ENCODE measurements at regions not wholly inside any gene's neighbourhood (a gene's known extent, or its start where the extent isn't known, plus 50 kb on each side); places are given as distances from the start of the nearest gene placed in this dataset.

DNA sequence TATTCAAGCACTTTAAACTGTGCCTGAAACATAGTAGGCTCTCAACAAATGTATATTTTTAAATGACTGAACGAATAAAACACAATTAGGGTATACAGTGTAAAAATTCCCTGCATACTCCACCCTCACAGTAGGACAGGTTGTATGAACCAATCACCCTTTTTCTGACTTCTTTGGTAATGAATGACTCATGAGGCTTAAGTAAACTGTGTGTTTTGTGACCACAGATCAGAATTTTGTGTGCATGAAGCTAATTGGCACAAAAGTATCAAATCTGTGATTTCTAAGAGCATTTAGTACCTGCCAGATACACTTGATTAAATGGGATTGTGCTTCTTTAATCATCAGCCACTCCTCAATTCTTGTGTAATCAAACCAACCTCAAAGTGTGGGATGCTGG is 109.9 kb upstream of the MAP4K3 start:
- H3K4me3 ChIP-seq (ENCODE audit: control insufficient read depth, low read depth, low read length), result no peak overlapping the region
- DNase-seq (ENCODE audit: low read depth), result no peak
- TF ChIP-seq, protein P1, sequence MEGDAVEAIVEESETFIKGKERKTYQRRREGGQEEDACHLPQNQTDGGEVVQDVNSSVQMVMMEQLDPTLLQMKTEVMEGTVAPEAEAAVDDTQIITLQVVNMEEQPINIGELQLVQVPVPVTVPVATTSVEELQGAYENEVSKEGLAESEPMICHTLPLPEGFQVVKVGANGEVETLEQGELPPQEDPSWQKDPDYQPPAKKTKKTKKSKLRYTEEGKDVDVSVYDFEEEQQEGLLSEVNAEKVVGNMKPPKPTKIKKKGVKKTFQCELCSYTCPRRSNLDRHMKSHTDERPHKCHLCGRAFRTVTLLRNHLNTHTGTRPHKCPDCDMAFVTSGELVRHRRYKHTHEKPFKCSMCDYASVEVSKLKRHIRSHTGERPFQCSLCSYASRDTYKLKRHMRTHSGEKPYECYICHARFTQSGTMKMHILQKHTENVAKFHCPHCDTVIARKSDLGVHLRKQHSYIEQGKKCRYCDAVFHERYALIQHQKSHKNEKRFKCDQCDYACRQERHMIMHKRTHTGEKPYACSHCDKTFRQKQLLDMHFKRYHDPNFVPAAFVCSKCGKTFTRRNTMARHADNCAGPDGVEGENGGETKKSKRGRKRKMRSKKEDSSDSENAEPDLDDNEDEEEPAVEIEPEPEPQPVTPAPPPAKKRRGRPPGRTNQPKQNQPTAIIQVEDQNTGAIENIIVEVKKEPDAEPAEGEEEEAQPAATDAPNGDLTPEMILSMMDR (IDR thresholded peaks at IDR 0.05; ENCODE audit: control insufficient read depth, insufficient read depth, low read depth, low read length, missing control alignments), result no peak

DNA sequence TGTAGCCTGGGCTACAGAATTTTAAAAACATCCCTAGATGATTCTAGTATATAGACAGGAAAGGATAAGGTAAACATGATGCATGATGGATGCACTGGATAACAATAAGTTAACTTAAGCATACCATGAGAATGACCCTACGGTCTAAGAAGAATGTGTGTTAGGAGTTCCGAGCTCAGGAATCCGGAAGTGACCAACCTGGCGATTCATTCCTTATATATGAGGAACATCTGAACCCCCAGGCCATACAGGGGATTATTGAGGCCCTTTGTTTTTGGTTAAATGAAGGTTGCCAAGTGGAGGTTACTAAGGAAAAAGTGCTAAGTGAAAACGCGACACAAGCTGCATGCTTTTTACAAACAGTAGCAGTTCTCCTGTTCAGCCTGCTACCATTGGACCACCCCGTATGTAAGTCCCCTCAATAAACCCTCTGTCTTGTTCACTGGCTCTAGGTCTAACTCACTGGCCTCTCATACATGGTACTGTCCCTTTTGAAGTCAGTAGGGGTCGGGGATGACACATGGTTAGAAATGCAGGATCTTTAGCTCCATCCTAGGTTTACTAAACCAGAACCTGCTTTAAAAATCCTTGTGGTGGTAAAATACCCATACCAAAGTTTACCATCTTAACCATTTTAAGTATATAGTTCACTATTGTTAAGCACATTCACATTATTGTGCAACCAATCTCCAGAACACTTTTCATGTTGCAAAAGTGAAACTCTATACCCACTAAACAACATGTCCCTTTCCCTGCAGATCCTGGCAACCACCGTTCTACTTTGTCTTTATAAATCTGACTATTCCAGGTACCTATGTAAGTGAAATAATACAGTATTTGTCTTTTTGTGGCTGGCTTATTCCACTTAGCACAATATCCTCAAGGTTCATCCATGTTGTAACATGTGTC is 111.0 kb upstream of the MAP4K3 start:
- no peak for DNase-seq (ENCODE audit: low read depth)
- TF ChIP-seq, protein P1 (IDR thresholded peaks at IDR 0.05; ENCODE audit: control insufficient read depth, insufficient read depth, low read depth, low read length, missing control alignments), result no peak

DNA sequence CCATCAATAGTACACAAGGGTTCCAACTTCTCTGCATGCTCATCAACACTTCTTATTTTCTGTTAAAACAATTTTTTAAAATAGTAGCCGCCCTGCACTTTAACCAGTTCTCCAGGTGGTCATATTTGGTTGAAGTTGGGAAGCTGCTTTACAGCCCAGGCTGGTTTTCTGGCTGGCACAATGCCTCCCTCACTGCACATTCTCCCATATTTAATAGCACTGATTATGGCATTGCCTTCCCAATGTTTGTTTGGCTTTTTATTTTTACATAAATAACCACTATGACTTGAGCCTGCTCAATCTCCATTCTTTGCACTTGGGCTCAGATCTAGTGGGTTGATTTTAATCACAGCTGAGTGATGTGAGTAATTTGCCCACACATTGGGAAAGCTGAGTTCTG is 111.9 kb upstream of the MAP4K3 start:
- no peak for DNase-seq (ENCODE audit: low read depth)
- H3K4me3 ChIP-seq (ENCODE audit: control insufficient read depth, low read depth, low read length), result no peak overlapping the region
- TF ChIP-seq, protein P1 (IDR thresholded peaks at IDR 0.05; ENCODE audit: control insufficient read depth, insufficient read depth, low read depth, low read length, missing control alignments), result no peak

More for the DNA sequence above, 111.0 kb upstream of the MAP4K3 start:
- H3K4me3 ChIP-seq (ENCODE audit: control insufficient read depth, low read depth, low read length), result no peak overlapping the region

DNA sequence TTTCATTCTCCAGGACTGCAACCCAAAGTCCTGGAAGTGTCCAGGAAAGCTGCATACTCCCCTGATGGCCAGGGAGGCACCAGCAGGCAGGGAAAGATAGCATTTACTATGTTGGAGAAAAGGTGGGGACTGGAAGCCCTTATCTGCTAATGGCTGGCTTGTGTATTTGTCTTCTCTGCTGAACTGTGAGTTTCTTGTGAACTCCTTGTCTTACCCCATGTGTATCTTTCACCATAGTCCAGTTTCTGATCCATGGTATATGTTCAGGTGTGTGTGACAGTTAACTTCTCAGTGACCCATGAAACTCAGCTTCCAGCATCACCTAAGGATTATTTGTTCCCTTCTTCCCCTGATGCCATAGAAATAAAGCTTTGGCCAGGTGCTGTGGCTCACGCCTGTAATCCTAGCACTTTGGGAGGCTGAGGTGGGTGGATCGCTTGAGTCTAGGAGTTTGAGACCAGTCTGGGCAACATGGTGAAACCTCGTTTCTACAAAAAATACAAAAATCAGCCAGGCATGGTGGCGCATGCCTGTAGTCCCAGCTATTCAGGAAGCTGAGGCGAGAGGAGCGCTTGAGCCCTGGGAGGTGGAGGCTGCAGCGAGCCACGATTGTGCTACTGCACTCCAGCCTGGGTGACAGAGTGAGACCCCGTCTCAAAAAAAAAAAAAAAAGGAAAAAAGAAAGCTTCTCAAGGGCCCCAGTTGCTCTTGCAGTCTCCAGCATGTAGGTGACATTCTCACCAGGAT is 112.8 kb upstream of the MAP4K3 start:
- TF ChIP-seq, protein P1 (IDR thresholded peaks at IDR 0.05; ENCODE audit: control insufficient read depth, insufficient read depth, low read depth, low read length, missing control alignments), result no peak
- no peak for DNase-seq (ENCODE audit: low read depth)

DNA sequence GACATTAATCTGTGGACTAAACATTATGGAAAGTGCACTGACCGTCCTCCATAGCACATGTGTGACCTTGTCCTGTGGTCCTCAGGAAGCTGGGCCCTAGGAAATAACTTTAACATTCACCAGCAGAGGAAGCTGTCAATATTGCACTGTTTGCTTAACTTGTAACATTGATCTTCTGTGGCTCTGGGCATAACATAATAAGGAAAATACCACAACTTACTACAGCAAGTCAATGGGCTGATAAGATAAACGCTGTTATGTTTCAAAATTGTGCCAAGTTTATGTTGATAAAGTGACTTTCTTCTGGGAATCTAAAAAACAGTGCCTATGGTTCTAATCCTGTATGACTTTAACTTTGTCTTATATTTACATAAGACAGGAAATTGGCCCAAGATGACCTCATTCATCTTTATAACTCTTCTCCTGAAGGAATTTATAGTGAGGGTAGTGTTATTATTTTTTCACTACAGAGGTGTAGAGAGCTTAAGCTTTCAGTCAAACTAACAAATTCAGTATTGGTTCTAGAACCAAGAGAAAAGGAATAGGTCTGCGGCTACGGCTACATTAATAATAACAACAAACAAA is 113.7 kb upstream of the MAP4K3 start:
- no peak for DNase-seq (ENCODE audit: low read depth)
- H3K4me3 ChIP-seq (ENCODE audit: control insufficient read depth, low read depth, low read length), result no peak overlapping the region
- TF ChIP-seq, protein P1 (IDR thresholded peaks at IDR 0.05; ENCODE audit: control insufficient read depth, insufficient read depth, low read depth, low read length, missing control alignments), result no peak

More for the DNA sequence above, 112.8 kb upstream of the MAP4K3 start:
- H3K4me3 ChIP-seq (ENCODE audit: control insufficient read depth, low read depth, low read length), result no peak overlapping the region

DNA sequence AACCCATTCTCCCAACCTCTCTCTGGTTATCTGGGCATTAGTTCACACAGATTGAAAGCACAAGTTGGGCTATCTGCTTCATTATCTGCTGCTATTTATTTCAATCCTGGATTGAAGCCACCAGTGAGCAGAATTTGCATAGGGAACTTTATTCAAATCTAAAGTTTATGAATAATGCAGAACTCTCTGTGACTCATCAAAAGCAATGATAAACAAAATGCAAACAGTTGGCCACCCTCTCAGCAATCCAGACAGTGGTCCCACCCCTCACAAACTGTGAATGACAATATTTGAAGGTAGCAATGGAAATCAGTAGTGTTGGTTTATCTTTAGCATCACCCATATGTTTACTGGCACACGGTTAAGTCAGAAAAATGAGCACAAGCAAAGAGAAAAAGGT is 106.8 kb upstream of the TMEM178A start:
- TF ChIP-seq, protein P1 (IDR thresholded peaks at IDR 0.05; ENCODE audit: control insufficient read depth, insufficient read depth, low read depth, low read length, missing control alignments), result no peak
- H3K4me3 ChIP-seq (ENCODE audit: control insufficient read depth, low read depth, low read length), result no peak overlapping the region
- no peak for DNase-seq (ENCODE audit: low read depth)

Measured in AG09309 (cell line).